Stimulated activated memory B cell treated with anti-CD40 and anti-IgM and Interleukin-4, amounts not matched to agents 10 μg/mL and 1 μg/mL and 100 μg/mL, for 72 hours (primary cell): ENCODE measurements at regions not wholly inside any gene's neighbourhood (a gene's known extent, or its start where the extent isn't known, plus 50 kb on each side); places are given as distances from the start of the nearest gene placed in this dataset.
"Not testable (repeated sequence)": the region's sequence is repeated elsewhere in the genome, so short reads cannot be mapped to it uniquely, and the experiment has no call there.

Experiments used
- ATAC-seq: fragments of 150-1000 bp; cut with Tn5 transposase; 2 replicates; pipeline ENCODE4 v1.10.0; 2021
- H3K27ac Mint-ChIP-seq: one replicate; pipeline ENCODE4 v1.8.0; 2022; ENCODE audit warnings: mild to moderate bottlenecking, mixed read lengths
- H3K27me3 Mint-ChIP-seq: one replicate; pipeline ENCODE4 v1.8.0; 2022; ENCODE audit warnings: mixed read lengths
- H3K36me3 Mint-ChIP-seq: one replicate; pipeline ENCODE4 v1.8.0; 2022; ENCODE audit warnings: mixed read lengths
- H3K4me1 Mint-ChIP-seq: one replicate; pipeline ENCODE4 v1.8.0; 2022; ENCODE audit warnings: mixed read lengths
- H3K4me3 Mint-ChIP-seq: one replicate; pipeline ENCODE4 v1.8.0; 2022; ENCODE audit warnings: mild to moderate bottlenecking, moderate library complexity, mixed read lengths
- H3K9me3 Mint-ChIP-seq: one replicate; pipeline ENCODE4 v1.8.0; 2022; ENCODE audit warnings: mixed read lengths

DNA sequence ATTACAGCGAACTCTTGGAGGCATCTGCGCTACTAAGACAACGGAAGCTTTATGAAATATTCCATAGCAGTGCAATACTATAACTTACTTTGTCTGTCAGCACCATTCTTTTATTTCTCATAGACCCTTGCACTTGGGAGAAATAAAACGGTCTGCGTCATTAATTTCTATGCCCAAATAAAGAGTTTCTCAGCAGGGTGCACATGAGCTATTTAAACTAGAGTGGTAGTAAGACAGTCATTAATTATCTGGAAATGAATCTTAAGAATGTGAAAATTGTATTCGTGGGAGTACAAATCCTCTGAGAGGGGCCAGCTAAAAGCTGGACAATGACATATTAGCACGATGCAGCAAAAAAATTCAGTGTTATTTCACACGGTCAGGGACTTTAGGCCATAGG, 903.4 kb upstream of the FOXG1 start:
- no peak overlapping the region for H3K27ac Mint-ChIP-seq
- ATAC-seq = no peak
- H3K4me3 Mint-ChIP-seq = no peak overlapping the region

DNA sequence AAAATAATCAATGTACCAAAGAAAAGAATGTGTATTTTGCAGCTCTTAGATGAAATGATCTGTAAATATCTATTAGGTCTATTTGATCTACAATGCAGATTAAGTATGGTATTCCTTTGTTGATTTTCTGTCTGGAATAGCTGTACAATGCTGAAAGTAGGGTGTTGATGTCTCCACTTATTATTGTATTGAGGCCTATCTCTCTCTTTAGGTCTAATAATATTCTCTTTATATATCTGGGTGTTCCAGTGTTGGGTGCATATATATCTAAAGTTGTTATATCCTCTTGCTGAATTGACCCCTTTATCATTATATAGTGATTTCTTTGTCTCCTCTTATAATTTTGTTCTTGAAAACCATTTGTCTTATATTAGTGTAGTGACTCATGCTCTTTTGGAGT, 885.5 kb upstream of the FOXG1 start:
- no peak for ATAC-seq
- Mint-ChIP-seq H3K4me3 (no peak overlapping the region), H3K9me3 (peaks cover 10% of the 10 kb centered on the region), H3K4me1 (no peaks in the 10 kb centered on the region), H3K36me3 (no peaks in the 10 kb centered on the region), H3K27ac (no peak overlapping the region), H3K27me3 (no peaks in the 10 kb centered on the region)

More for the DNA sequence above, 903.4 kb upstream of the FOXG1 start:
- no peaks in the 10 kb centered on the region for H3K4me1 Mint-ChIP-seq
- no peaks in the 10 kb centered on the region for H3K36me3 Mint-ChIP-seq
- peaks cover 3% of the 10 kb centered on the region for H3K9me3 Mint-ChIP-seq
- H3K27me3 Mint-ChIP-seq = no peaks in the 10 kb centered on the region

DNA sequence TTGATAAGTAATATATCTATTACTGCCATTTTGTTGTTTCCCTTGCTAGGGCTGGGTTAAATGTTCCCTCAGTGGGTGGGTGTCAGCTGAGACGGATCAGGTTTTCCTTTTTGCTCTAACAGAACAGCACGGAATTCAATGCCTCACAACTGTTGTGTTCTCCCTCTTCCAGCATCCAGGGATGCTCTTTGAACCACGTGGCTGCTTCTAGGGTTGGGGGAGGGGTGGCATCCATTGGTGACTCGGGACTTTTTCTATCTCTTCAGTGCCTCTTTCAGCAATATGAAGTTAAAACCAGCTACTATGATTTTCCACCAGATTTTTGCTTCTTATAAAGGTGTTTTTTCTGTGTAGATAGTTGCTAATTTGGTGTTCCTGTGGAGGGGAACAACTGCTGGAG, 884.9 kb upstream of the FOXG1 start:
- no peak overlapping the region for H3K27ac Mint-ChIP-seq

DNA sequence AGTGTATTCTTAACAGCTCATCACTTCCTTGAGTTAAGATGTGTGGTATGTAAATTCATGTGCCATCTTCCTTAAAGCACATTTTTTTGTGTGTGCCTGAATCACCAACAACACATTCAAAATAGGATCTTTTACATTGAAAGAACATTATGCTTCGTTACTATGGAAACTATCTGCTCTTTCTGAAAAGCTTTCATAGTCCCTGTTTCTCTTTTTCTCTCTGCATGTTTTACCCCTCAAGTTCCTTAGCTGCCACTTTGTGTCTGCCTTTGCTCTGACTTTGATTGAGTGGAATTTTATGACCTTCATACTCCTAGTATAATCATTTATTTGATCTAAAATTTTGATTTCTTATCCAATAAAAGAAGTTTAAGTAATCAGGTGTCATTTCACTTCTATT, 880.3 kb upstream of the FOXG1 start:
- Mint-ChIP-seq H3K9me3 (peaks cover 7% of the 10 kb centered on the region), H3K4me1 (no peaks in the 10 kb centered on the region), H3K27me3 (no peaks in the 10 kb centered on the region), H3K4me3 (no peak overlapping the region), H3K27ac (no peak overlapping the region), H3K36me3 (no peaks in the 10 kb centered on the region)
- no peak for ATAC-seq

More for the DNA sequence above, 884.9 kb upstream of the FOXG1 start:
- H3K27me3 Mint-ChIP-seq = no peaks in the 10 kb centered on the region
- ATAC-seq = no peak
- H3K36me3 Mint-ChIP-seq = no peaks in the 10 kb centered on the region
- peaks cover 10% of the 10 kb centered on the region for H3K9me3 Mint-ChIP-seq
- no peak overlapping the region for H3K4me3 Mint-ChIP-seq
- H3K4me1 Mint-ChIP-seq = no peaks in the 10 kb centered on the region

DNA sequence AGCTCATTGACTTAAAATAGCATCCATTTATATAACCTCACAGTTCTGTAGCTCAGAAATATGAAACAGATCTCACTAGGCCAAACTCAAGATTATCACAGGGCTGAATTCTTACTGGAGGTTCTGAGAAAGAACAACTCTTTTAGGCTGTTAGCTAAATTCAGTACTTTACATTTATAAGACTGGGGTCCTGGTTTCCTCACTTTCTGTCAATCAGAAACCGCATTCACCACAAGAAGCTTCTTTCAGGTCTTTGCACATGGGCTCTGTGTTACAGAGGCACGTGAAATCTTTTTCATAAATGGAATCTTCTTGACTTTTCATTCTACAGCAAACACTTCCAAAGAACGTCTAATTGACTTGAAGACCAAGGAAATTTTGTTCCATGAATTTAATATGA, 876.3 kb upstream of the FOXG1 start:
- ATAC-seq = no peak
- H3K4me3 Mint-ChIP-seq = no peak overlapping the region
- no peaks in the 10 kb centered on the region for H3K36me3 Mint-ChIP-seq
- no peaks in the 10 kb centered on the region for H3K27me3 Mint-ChIP-seq
- peaks cover 11% of the 10 kb centered on the region for H3K9me3 Mint-ChIP-seq
- H3K4me1 Mint-ChIP-seq = no peaks in the 10 kb centered on the region
- H3K27ac Mint-ChIP-seq = no peak overlapping the region

DNA sequence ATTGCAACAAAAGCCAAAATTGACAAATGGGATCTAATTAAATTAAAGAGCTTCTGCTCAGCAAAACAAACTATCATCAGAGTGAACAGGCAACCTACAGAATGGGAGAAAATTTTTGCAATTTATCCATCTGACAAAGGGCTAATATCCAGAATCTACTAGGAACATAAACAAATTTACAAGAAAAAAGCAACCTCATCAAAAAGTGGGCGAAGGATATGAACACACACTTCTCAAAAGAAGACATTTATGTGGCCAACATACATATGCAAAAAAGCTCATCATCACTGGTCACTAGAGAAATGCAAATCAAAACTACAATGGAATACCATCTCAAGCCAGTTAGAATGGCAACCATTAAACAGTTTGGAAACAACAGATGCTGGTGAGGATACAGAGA, 858.1 kb upstream of the FOXG1 start:
- H3K4me3 Mint-ChIP-seq, H3K27me3 Mint-ChIP-seq, H3K27ac Mint-ChIP-seq, H3K36me3 Mint-ChIP-seq, H3K9me3 Mint-ChIP-seq, ATAC-seq, H3K4me1 Mint-ChIP-seq: not testable (repeated sequence)

DNA sequence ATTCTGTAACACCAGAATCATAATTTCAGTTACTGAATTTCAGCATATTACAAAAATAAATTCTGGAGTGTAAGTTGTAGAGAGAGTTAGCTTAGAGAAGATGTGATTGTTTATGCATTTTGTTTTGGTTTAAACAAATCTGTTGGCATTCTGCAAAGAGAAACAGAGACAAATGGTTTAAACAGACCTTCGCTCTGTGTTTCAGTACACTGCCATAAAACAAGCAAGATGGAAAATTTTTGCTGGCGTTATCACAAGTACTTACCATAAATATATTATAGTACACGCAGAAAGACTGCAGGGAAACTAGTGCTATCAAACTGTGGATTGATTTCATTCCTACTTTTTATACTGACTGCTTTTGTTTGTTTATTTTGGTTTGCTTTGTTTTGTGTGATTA, 850.3 kb upstream of the FOXG1 start:
- H3K4me1 Mint-ChIP-seq = no peaks in the 10 kb centered on the region
- no peaks in the 10 kb centered on the region for H3K27me3 Mint-ChIP-seq
- ATAC-seq = no peak
- H3K27ac Mint-ChIP-seq = no peak overlapping the region
- H3K4me3 Mint-ChIP-seq = no peak overlapping the region
- H3K36me3 Mint-ChIP-seq = no peaks in the 10 kb centered on the region
- H3K9me3 Mint-ChIP-seq = peaks cover 2% of the 10 kb centered on the region

DNA sequence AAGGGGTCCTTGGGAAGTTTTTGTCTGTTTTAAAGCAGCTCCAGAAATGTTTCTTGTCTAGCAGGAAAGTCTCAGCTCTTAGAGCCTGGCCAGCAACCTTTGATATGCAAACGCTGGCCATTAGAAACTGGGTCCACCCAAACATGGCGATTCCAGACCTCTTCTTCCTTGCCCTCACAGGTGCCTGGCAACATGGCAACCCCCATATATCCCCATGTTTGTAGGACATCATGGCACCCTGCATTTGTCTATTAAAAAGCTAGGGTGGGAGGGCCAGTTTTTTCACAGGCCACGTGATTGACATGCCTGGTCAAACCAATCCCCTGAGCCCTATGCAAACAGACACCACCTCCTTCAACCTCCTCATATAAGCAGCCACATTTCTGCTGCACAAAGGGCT, 848.7 kb upstream of the FOXG1 start:
- Mint-ChIP-seq H3K36me3 (no peaks in the 10 kb centered on the region), H3K4me1 (no peaks in the 10 kb centered on the region), H3K4me3 (no peak overlapping the region), H3K9me3 (peaks cover 2% of the 10 kb centered on the region), H3K27ac (no peak overlapping the region), H3K27me3 (no peaks in the 10 kb centered on the region)
- no peak for ATAC-seq

DNA sequence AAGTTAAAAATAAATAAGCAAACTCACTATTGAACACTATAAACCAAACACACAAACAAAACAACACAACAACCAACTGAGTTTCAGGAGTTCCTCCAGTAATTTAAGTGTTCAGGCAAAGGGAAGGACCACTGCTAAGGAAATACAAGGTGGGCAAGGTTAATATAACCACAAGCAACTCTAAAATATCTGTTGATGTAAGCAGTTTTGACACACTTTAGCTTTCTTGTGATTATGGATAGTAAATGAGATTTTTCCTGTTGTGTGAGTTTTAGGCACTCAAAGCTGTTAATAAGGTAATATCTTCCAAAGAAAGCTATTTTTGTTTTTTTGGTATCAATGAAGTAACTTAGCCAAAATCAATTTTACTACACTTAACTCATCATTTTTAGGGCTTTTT, 839.1 kb upstream of the FOXG1 start:
- Mint-ChIP-seq H3K4me3 (no peak overlapping the region), H3K9me3 (peaks cover 2% of the 10 kb centered on the region), H3K36me3 (no peaks in the 10 kb centered on the region), H3K4me1 (no peaks in the 10 kb centered on the region), H3K27me3 (no peaks in the 10 kb centered on the region), H3K27ac (no peak overlapping the region)
- ATAC-seq = no peak

DNA sequence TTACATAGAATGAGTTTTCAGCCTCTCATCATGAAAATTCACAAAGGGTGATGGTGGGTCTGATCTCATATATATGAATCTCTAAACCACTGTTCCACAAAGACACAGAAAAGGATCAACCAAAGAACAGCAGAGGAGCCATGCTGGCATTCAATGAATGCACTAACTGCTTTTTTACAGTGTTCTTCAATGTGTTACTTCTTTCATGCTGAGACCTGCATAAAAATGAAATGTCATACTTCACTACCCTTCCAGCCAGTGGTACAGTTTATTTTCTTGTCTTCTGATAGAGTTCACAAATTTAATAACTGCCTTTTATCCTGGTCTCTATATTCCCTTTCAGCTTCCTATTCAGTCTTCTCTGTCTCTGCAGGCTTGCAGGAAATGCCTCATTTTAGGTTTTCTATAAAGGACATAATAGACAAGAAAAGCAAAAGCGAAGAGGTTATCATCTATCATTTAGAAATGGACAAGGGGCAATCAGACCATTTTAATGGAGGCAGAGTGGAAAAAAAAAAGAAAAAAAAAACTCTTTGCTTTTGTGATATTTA, 836.7 kb upstream of the FOXG1 start:
- no peaks in the 10 kb centered on the region for H3K4me1 Mint-ChIP-seq
- no peaks in the 10 kb centered on the region for H3K27me3 Mint-ChIP-seq
- ATAC-seq = no peak
- no peaks in the 10 kb centered on the region for H3K36me3 Mint-ChIP-seq
- no peak overlapping the region for H3K4me3 Mint-ChIP-seq
- H3K27ac Mint-ChIP-seq = no peak overlapping the region
- peaks cover 4% of the 10 kb centered on the region for H3K9me3 Mint-ChIP-seq

DNA sequence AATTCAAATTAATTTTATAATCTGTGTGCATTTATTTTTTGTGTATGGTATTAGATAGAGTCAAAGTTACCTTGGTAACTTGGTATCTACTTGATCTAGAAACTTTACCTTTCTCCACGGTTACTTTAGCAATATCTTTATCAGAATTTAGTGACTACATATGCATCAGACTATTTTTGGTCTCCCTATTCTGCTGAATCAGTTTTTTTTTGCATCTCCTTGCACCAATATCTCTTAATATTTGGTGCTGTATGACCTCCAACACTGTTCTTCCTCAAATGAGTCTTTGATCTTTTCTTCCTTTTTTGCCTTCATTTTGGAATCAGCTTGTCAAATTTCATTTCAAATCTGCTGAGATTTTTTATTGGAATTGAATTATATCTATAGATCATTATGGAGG, 828.2 kb upstream of the FOXG1 start:
- Mint-ChIP-seq H3K36me3 (no peaks in the 10 kb centered on the region), H3K27me3 (no peaks in the 10 kb centered on the region), H3K27ac (no peak overlapping the region), H3K4me1 (no peaks in the 10 kb centered on the region), H3K9me3 (peaks cover 21% of the 10 kb centered on the region), H3K4me3 (no peak overlapping the region)
- ATAC-seq = no peak

DNA sequence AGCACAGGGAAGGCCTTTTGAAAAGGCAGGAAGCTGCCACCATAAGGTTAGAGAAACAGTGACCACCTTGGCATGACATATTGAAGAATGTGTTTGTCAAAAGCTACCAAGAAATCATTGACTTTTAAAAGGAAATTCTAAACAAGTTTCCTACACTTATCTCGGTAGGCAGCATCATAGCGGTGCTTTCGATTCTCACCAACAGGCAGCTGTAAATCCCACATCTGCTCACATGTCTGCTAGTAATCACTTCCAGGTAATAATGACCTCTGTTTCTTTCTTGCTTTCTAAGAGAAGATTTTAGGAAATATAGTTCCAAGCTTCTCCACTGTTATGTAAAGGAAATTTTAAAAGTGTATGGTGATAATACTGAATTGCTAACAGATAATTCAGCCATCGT, 821.1 kb upstream of the FOXG1 start:
- no peak overlapping the region for H3K4me3 Mint-ChIP-seq
- no peak for ATAC-seq
- no peaks in the 10 kb centered on the region for H3K4me1 Mint-ChIP-seq
- peaks cover 15% of the 10 kb centered on the region for H3K9me3 Mint-ChIP-seq
- no peak overlapping the region for H3K27ac Mint-ChIP-seq
- no peaks in the 10 kb centered on the region for H3K27me3 Mint-ChIP-seq
- no peaks in the 10 kb centered on the region for H3K36me3 Mint-ChIP-seq

DNA sequence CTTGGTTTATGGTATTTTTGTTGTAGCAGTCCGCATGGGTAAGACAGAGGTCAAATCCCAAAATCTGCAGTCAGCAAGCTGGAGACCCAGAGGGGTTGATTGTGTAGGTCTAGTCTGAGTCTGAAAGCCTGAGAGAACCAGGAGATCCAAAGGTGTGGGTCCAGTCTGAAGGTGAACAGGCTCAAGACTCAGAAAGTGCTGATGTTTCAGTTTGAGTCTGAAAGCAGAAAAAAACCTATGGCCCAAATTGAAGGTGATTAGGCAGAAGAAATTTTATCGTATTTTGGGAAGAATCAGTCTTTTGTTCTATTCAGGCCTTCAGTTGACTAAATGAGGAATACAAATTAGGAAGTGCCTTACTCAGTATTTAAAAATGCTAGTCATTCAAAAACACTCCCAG, 807.8 kb upstream of the FOXG1 start:
- no peaks in the 10 kb centered on the region for H3K27me3 Mint-ChIP-seq
- peaks cover 6% of the 10 kb centered on the region for H3K9me3 Mint-ChIP-seq
- no peak overlapping the region for H3K27ac Mint-ChIP-seq
- no peaks in the 10 kb centered on the region for H3K36me3 Mint-ChIP-seq
- H3K4me1 Mint-ChIP-seq = no peaks in the 10 kb centered on the region
- no peak for ATAC-seq
- no peak overlapping the region for H3K4me3 Mint-ChIP-seq

DNA sequence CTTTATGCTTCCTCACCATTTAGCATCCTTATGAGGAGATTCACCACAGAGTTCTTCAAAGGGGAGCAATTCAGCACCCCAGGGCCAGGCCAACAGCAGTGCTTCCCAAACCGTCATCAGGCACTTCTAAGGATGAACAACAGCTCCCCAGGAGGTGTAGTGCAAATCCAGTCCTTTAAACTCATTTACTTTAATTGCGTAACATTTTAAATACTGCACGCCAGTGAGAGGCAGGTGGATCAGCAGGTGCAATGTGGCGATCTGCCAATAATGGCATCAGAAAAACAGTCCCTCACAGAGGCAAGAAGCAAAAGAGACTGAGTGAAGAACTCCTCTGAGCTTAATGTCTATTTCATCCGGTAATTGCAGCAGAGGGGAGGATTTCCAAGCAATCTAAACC, 770.9 kb upstream of the FOXG1 start:
- Mint-ChIP-seq H3K4me1 (no peaks in the 10 kb centered on the region), H3K36me3 (no peaks in the 10 kb centered on the region), H3K4me3 (no peak overlapping the region), H3K27me3 (no peaks in the 10 kb centered on the region), H3K27ac (no peak overlapping the region), H3K9me3 (no peaks in the 10 kb centered on the region)
- no peak for ATAC-seq

DNA sequence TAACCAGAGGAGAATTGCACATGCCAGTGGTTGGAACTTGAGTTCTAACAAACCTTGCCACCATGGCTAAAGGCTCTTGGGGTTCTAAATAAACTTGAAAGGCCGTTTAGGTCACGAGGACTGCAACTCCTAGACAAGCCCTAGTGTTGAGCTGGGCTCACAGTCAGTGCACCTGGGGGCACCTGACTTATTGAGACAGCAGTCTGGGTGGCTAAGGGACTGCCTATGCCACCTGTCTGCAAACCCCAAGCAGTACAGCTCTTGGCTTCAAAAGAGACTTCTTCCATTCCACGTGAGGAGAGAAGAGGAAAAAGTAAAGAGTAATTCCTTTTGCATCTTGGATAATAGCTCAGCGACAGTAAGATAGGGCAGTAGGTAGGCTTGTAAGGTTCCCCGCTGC, 765.6 kb upstream of the FOXG1 start:
- no peaks in the 10 kb centered on the region for H3K27me3 Mint-ChIP-seq
- no peaks in the 10 kb centered on the region for H3K4me1 Mint-ChIP-seq
- ATAC-seq = no peak
- no peak overlapping the region for H3K4me3 Mint-ChIP-seq
- no peaks in the 10 kb centered on the region for H3K36me3 Mint-ChIP-seq
- H3K27ac Mint-ChIP-seq = no peak overlapping the region
- peaks cover 8% of the 10 kb centered on the region for H3K9me3 Mint-ChIP-seq

DNA sequence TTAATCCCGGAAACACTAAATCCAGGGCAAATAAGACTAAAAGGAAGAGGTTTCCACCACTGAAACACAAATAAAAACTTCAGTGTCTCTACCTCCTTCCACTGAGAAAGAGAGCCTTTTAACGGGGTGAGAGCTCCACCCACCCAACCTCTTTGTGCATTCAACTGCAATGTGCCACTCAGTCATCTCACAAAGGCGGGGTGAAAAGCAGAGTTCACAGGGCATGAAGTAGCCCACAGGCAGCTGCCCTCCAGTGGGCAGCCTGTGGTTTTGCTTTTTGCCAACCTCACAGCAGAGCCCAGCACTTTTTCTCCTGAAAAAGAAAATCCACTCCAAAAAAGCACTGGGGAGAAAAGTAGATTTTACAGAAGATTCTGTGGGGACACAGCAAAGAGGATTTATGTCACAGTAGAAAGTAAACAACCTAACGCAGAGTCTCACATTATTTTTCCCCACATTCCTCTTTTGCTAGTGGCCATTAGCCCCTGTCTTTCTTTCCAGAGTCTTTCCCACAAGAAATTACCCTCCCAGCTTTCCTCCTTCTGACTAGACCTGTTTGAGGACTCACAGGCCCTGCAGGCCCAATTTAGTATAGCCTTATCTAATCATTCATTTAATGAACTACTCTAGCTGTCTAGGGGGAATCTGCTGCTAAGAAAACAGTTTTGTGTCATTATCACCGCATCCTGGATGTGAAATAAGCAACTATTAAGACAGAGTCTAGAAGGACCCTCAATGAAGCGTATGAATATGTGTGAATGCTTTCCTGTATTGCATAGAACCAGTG, 753.8 kb upstream of the FOXG1 start:
- Mint-ChIP-seq H3K4me3 (no peak overlapping the region), H3K9me3 (peaks cover 6% of the 10 kb centered on the region), H3K36me3 (no peaks in the 10 kb centered on the region), H3K27me3 (no peaks in the 10 kb centered on the region), H3K27ac (no peak overlapping the region), H3K4me1 (no peaks in the 10 kb centered on the region)
- ATAC-seq = no peak
